ENCODE measurements at regions not wholly inside any gene's neighbourhood (a gene's known extent, or its start where the extent isn't known, plus 50 kb on each side); places are given as distances from the start of the nearest gene placed in this dataset.

DNA sequence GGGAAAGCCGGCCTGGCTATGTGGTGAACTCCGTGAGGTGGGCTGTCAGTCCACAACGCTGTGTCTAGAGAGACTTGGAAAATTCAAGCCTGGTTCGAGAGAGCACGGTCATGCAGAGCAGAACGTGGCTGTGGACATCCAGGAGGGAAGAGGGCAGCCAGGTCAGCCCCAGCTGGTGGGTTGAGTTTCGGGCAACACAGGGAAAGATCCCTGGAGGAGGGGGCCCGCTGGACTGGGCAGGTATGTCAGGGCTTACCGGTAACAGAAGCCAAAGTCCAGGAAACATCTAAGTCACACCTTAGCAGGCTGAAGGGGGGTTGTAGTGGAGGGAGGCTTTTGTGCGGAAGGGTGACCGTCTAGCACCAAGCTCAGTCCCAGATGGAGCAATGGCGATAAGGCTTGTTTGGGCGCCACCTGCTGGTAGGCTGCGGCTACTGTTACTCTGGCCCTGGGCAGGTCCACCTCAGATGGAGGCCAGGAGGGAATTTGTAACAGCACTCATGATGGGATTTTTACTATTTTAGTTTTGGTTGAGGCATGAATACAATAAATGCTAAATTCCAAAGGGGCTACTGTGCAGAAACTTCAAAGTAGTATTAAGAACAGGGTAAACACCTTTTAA lies 143.3 kb upstream of the ZNF644 start:
- Mint-ChIP-seq H3K27ac (no peak overlapping the region), H3K9me3 (no peaks in the 10 kb centered on the region), H3K4me1 (ENCODE audit: low read depth) (no peaks in the 10 kb centered on the region), H3K27me3 (peaks cover 8% of the 10 kb centered on the region), H3K4me3 (no peak overlapping the region), H3K36me3 (ENCODE audit: low read depth) (no peaks in the 10 kb centered on the region)

DNA sequence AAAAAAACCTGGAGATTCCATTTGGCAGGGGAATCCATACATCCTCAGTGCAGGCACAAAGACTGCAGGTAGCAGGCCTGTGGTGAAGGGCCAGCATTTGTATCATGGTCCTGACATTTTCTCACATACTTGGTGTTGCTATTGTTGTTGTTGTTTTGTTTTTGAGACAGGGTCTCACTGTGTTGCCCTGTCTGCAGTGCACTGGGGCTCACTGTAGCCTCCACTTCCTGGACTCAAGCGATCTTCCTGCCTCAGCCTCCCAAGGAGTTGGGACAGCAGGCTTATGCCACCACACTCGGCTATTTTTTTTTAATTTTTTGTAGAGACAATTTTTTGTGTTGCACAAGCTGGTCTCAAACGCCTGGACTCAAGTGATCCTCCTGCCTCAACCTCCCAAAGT lies 140.8 kb upstream of the ZNF644 start:
- Mint-ChIP-seq H3K27me3 (peaks cover 3% of the 10 kb centered on the region), H3K27ac (no peak overlapping the region), H3K9me3 (no peaks in the 10 kb centered on the region), H3K4me1 (ENCODE audit: low read depth) (no peaks in the 10 kb centered on the region), H3K4me3 (no peak overlapping the region), H3K36me3 (ENCODE audit: low read depth) (no peaks in the 10 kb centered on the region)

DNA sequence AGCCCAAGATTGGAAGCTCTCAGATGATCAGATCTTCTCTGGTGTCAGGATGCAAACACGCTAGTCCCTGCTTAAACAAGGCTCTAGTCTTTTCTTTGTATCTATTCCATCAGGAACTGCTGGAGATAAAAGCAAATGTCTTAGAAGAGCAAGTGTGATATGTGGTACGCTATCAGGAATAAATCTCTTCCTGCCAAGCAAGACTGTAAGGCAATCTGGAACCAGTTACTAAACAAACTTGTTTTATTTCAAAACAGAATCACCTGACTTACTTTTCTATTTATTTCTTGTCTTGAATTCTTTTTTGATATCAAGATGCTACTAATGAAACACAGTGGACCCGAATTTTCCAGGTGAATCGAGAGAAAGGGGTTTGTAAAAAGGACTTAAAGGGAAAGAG lies 139.9 kb upstream of the ZNF644 start:
- H3K9me3 Mint-ChIP-seq: no peaks in the 10 kb centered on the region
- no peaks in the 10 kb centered on the region for H3K36me3 Mint-ChIP-seq (ENCODE audit: low read depth)
- no peak overlapping the region for H3K4me3 Mint-ChIP-seq
- H3K4me1 Mint-ChIP-seq (ENCODE audit: low read depth): no peaks in the 10 kb centered on the region
- H3K27ac Mint-ChIP-seq: no peak overlapping the region
- no peaks in the 10 kb centered on the region for H3K27me3 Mint-ChIP-seq

DNA sequence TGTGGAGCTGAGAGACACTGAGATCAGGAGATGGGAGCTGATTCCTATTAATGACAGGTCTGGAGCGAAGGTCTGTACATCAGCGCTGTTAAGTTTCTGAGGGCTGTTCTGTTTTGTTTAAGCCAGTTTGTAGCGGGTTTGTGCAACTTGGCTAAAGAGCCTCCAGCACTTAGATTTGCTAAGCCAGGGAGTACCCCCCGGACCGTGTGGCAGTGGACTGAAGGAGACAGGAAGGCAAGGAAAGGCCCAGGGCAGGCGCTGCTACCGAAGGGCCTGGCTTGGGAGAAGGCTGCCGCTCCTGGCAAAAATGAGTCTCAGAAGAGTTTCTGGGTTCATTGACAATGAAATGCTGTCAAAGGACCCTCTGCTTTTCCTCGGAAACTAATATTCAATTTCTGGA lies 139.3 kb upstream of the ZNF644 start:
- Mint-ChIP-seq H3K27me3 (no peaks in the 10 kb centered on the region), H3K4me3 (no peak overlapping the region), H3K9me3 (no peaks in the 10 kb centered on the region), H3K4me1 (ENCODE audit: low read depth) (no peaks in the 10 kb centered on the region), H3K36me3 (ENCODE audit: low read depth) (no peaks in the 10 kb centered on the region), H3K27ac (no peak overlapping the region)

DNA sequence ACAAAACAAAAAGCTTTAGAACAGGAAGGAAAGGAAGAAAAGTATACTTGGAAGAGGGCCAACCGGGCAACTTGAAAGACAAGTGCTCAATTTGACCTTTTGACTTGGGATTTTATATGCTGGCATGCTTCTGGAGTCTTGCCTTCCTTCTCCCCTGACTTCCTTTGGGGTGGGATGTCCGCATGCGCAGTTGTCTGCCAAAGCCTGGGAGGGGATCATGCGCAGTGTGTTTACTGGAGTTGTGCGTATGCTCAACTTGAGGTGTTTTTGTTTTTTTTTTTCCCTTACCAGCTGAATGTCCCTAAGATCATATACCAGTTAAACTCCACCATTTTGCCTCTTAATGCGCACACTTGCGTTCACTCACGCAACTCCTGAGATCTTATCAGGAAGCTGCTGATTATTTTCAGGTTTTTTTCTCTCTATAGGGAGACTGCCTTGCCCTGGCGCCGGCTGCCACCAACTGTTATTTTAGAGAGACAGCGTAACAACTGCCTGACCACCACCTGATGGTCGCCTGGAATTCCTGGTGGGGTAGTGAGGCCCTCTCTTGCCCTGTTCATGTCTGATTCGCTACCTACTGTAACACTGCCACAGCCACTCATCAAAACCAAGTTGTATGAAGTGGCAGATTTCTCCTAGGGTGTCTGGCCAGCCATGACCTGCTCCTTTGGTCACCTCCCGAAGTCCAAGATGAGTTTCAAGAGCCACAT lies 138.7 kb upstream of the ZNF644 start:
- H3K27me3 Mint-ChIP-seq: no peaks in the 10 kb centered on the region
- no peaks in the 10 kb centered on the region for H3K9me3 Mint-ChIP-seq
- H3K27ac Mint-ChIP-seq: no peak overlapping the region
- H3K4me3 Mint-ChIP-seq: no peak overlapping the region
- H3K36me3 Mint-ChIP-seq (ENCODE audit: low read depth): no peaks in the 10 kb centered on the region
- H3K4me1 Mint-ChIP-seq (ENCODE audit: low read depth): no peaks in the 10 kb centered on the region

DNA sequence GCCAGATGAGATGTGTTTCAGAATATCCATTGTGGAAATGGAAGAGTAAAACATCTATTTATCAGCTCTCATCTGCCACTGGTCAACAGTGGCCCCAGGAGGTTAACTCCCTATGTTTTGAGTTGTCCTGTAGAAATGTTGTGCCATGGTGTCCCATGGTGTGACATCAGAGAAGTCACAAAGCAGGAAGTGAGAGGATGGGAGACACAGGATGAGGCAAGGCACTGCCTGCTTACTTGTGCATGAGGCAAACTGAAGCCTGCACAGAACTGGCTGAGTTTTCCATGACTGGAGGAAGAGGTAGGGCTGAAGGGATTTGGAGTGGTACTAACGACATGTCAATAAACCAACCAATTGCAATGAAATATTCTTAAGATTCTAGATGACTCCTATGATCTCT lies 131.5 kb upstream of the ZNF644 start:
- no peaks in the 10 kb centered on the region for H3K9me3 Mint-ChIP-seq
- no peaks in the 10 kb centered on the region for H3K4me1 Mint-ChIP-seq (ENCODE audit: low read depth)
- H3K27me3 Mint-ChIP-seq: peaks cover 23% of the 10 kb centered on the region
- no peaks in the 10 kb centered on the region for H3K36me3 Mint-ChIP-seq (ENCODE audit: low read depth)
- H3K4me3 Mint-ChIP-seq: no peak overlapping the region
- H3K27ac Mint-ChIP-seq: no peak overlapping the region

DNA sequence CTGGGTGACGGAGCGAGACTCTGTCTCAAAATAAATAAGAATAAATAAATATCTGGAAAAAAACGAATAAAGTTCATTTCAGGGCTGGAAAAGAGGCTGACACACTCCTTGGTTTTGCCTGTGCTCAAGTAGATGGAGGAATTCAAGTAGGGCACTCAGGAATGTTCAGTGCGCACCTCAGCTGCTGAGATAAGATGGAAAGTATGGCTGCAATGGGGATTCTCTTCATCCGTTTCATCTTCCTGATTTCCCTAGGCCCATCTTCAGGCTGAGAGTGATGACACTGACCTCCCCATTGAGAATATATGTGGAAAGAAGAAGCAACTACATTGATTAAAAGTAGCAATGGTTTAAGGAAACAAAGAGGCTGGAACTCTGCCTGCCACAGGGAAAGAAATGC lies 130.5 kb upstream of the ZNF644 start:
- H3K4me1 Mint-ChIP-seq (ENCODE audit: low read depth): no peaks in the 10 kb centered on the region
- no peak overlapping the region for H3K27ac Mint-ChIP-seq
- peaks cover 31% of the 10 kb centered on the region for H3K27me3 Mint-ChIP-seq
- no peaks in the 10 kb centered on the region for H3K36me3 Mint-ChIP-seq (ENCODE audit: low read depth)
- H3K9me3 Mint-ChIP-seq: no peaks in the 10 kb centered on the region
- no peak overlapping the region for H3K4me3 Mint-ChIP-seq

DNA sequence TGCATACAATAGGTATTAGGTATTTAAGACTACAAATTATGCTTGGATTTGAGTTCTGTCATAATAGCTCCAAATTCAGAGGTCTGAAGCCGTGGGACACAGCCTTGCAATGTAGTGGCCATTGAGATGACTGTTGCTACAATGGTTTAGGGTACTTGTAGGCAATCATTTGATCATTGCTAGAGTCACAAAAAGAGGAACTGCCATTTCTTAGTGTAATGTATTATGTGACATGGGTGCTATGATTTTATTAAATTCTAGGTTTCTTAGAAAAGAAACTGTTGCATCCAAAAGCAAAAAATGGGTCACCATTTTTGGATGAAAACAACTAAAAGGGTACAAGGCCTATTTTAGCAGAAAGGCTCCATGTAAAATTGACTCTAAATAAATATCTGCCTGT lies 129.9 kb upstream of the ZNF644 start:
- Mint-ChIP-seq H3K4me3 (no peak overlapping the region), H3K4me1 (ENCODE audit: low read depth) (no peaks in the 10 kb centered on the region), H3K27me3 (peaks cover 31% of the 10 kb centered on the region), H3K27ac (no peak overlapping the region), H3K36me3 (ENCODE audit: low read depth) (no peaks in the 10 kb centered on the region), H3K9me3 (no peaks in the 10 kb centered on the region)

DNA sequence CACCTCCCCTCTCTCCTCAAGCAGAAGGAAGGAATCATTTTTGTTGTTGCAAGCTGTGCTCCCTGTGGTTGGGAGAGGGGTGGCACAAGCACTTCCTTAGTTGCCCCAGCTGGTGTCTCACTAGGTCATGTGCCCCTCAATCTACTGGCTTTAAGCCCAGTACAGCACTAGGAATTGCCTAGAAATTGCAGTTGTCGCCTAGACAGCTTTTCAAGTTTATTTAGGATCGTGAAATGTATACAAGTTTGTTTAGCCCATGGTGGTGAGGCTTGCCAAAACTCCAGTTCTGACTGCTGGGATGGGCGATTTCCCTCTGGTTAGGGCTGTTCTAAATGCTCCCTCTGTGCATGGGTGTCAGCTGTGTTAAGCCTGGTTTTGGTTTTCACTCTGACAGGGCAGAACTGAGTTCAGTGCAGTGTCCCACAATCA lies 126.8 kb upstream of the ZNF644 start:
- no peaks in the 10 kb centered on the region for H3K36me3 Mint-ChIP-seq (ENCODE audit: low read depth)

DNA sequence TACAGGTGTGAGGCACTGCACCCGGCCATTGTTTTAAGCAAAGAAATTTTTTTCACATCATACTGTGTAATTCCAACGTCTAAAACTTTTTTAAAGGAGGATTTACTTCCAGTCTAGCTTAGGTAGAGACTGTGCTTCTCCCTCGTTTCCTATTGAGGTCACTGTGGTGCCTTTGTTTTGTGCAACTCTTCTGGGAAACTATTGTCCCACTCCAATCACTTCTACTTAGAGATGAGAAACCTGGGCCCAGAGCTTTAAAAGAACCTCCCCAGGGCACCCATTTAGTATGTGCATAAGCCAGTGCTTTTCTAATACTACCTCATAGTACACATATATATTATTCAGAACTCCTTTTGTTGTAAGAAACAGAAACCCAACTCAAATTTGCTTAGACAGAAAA lies 120.0 kb upstream of the ZNF644 start:
- H3K4me1 Mint-ChIP-seq (ENCODE audit: low read depth): no peaks in the 10 kb centered on the region
- no peaks in the 10 kb centered on the region for H3K9me3 Mint-ChIP-seq
- no peaks in the 10 kb centered on the region for H3K27me3 Mint-ChIP-seq
- no peaks in the 10 kb centered on the region for H3K36me3 Mint-ChIP-seq (ENCODE audit: low read depth)
- H3K4me3 Mint-ChIP-seq: no peak overlapping the region
- no peak overlapping the region for H3K27ac Mint-ChIP-seq

More for the DNA sequence above, 126.8 kb upstream of the ZNF644 start:
- Mint-ChIP-seq H3K27me3 (peaks cover 31% of the 10 kb centered on the region), H3K9me3 (no peaks in the 10 kb centered on the region), H3K4me3 (no peak overlapping the region), H3K4me1 (ENCODE audit: low read depth) (no peaks in the 10 kb centered on the region), H3K27ac (no peak overlapping the region)

DNA sequence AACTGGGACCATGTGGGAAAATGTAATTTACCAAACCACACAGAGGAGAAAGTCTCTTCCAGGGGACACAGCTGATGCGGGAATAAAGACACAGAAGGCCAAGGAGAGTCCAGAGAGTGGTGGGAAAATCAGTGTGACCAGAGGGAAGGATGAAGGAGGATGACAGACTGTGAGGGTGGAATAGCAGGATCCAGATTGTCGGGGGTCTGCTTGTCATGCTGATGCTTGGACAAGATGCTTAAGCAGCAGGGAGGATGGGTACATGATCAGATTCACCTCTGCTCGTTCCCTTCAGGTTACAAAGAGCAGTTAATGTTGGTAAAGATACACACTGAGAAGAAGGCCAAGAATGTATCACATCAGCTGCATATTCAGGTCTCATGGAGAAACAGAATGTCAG lies 117.1 kb upstream of the ZNF644 start:
- Mint-ChIP-seq H3K36me3 (ENCODE audit: low read depth) (no peaks in the 10 kb centered on the region), H3K4me1 (ENCODE audit: low read depth) (no peaks in the 10 kb centered on the region), H3K27ac (no peak overlapping the region), H3K4me3 (no peak overlapping the region), H3K9me3 (no peaks in the 10 kb centered on the region), H3K27me3 (peaks cover 3% of the 10 kb centered on the region)

DNA sequence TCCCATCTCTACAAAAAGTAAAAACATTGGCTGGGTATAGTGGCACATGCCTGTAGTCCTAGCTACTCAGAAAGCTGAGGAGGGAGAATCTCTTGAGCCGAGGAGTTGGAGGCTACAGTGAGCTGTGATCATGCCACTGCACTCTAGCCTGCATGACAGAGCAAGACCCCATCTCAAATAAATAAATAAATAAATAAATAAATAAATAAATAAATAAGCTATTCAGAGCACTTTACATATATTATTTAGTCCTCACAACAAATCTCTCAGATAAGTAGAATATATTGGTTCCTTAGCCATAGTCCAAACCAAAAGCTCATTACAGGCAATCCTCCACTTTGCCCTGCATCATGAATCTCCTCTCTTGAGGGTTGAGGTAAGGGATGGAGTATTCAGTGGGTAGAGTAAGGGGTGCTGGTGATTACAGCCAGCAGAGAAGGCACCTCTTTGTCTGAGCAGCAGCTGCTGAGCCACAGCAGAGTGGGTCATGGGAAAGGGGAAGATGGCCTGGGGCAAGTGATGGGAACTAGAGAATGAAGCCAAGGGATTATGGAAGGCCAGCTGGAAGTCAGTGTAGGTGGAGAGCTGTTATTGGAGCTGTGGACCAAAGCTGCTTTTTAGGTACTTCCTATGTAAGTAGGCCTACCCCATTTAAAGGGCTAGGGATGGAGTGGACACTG lies 115.5 kb upstream of the ZNF644 start:
- no peaks in the 10 kb centered on the region for H3K36me3 Mint-ChIP-seq (ENCODE audit: low read depth)
- no peaks in the 10 kb centered on the region for H3K4me1 Mint-ChIP-seq (ENCODE audit: low read depth)
- H3K27ac Mint-ChIP-seq: no peak overlapping the region
- H3K9me3 Mint-ChIP-seq: no peaks in the 10 kb centered on the region
- no peak overlapping the region for H3K4me3 Mint-ChIP-seq
- H3K27me3 Mint-ChIP-seq: peaks cover 17% of the 10 kb centered on the region

DNA sequence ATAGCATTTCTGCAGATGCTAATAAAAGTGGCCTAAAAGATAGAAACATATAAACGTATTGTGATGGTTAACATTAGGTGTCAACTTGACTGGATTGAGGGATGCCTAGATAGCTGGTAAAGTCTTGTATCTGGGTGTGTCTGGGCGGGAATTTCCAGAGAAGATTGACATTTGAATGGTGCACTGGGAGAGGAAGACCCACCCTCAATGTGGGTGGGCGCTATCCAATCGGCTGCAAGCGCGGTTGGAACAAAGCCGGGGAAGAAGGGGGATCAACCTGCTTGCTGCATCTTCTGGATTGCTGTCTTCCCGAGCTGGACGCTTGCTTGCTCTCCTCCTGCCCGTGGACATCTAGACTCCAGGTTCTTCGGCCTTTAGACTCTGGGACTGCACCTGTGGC lies 114.0 kb upstream of the ZNF644 start:
- H3K27ac Mint-ChIP-seq: no peak overlapping the region
- peaks cover 19% of the 10 kb centered on the region for H3K27me3 Mint-ChIP-seq

DNA sequence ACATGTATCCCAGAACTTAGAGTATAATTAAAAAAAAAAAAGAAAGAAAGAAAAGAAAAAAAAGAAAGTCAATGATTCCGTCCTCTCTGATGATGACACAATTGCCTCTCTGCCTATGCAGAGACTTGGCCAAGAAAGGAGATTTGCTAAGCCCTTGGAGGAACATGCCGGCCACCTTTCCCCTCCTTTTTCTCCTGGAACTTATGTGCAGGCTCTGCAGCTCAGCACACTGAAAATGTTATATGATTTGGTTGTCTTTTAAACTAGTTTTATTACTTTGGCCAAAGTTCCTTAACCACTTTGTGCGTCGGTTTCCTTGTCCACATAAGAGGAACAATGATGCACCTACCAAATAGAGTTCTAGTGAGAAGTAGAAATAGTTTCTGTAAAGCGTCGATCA lies 111.4 kb upstream of the ZNF644 start:
- Mint-ChIP-seq H3K4me1 (ENCODE audit: low read depth) (no peaks in the 10 kb centered on the region), H3K36me3 (ENCODE audit: low read depth) (no peaks in the 10 kb centered on the region), H3K27ac (no peak overlapping the region), H3K9me3 (no peaks in the 10 kb centered on the region), H3K4me3 (no peak overlapping the region), H3K27me3 (peaks cover 26% of the 10 kb centered on the region)

More for the DNA sequence above, 114.0 kb upstream of the ZNF644 start:
- H3K4me3 Mint-ChIP-seq: no peak overlapping the region
- H3K36me3 Mint-ChIP-seq (ENCODE audit: low read depth): no peaks in the 10 kb centered on the region
- H3K9me3 Mint-ChIP-seq: no peaks in the 10 kb centered on the region
- no peaks in the 10 kb centered on the region for H3K4me1 Mint-ChIP-seq (ENCODE audit: low read depth)

DNA sequence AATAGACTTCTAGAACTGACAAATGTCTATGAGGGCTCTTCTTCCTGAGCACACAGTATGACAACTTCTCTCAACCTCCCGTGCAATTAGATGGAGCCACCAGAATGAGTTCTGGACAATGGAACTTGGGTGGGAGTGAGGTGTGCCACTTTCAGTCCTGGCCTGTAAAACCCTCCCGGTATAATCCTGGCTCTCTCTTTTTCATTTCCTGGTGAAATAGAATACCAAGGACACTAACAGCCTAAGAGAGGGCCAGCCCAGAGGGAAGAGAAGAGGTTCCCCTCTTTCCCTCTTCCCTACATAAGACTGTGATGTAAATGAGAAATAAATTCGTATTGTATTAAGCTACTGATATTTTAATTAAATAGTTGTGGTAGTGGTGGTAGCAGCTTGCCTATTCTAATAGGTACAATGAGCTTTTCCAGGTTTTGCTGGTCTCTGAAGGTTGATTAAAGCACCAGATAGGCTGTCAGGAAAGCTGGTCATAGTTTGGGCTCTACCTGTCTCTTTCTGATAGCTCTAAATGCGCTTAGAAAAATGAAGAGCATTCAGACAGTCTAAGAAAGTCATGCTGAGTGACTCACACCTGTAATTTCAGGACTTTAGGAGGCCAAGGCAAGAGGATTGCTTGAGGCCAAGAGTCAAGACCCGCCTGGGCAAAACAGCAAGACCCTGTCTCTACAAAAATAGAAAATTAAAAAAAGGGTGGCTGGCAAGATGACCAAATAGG lies 108.6 kb upstream of the ZNF644 start:
- Mint-ChIP-seq H3K9me3 (no peaks in the 10 kb centered on the region), H3K4me1 (ENCODE audit: low read depth) (no peaks in the 10 kb centered on the region), H3K27ac (no peak overlapping the region), H3K4me3 (no peak overlapping the region), H3K36me3 (ENCODE audit: low read depth) (no peaks in the 10 kb centered on the region), H3K27me3 (peaks cover 39% of the 10 kb centered on the region)

Measured in stimulated activated naive CD8-positive, alpha-beta T cell treated with anti-CD3 and anti-CD28 coated beads, Interleukin-15, Interleukin-2, amounts not matched to agents 100 ng/mL and 50 ng/mL, for 24 hours (primary cell).